ENCODE measurements at regions not wholly inside any gene's neighbourhood (a gene's known extent, or its start where the extent isn't known, plus 50 kb on each side); places are given as distances from the start of the nearest gene placed in this dataset.
"Not testable (repeated sequence)": the region's sequence is repeated elsewhere in the genome, so short reads cannot be mapped to it uniquely, and the experiment has no call there.

DNA sequence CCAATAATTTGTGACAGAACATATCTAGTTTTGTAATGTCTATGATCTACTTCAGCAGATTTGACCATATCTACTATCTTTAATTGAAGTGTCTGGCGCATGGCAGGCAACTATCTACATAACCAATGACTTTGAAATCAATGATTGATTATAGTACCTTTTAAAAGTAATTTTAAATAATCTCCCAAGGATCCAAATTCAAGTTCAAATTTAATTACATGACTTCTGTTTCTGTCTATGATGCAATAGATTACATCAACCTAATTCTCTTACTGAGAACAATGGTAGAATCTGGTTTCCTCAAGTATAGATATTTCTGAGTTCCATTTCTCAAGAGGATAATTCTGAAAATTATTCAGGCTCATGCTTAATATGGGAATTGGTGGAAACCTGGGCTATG, 177.4 kb upstream of the IL15 start:
- DNase-seq (ENCODE audit: low read depth) = no peak

DNA sequence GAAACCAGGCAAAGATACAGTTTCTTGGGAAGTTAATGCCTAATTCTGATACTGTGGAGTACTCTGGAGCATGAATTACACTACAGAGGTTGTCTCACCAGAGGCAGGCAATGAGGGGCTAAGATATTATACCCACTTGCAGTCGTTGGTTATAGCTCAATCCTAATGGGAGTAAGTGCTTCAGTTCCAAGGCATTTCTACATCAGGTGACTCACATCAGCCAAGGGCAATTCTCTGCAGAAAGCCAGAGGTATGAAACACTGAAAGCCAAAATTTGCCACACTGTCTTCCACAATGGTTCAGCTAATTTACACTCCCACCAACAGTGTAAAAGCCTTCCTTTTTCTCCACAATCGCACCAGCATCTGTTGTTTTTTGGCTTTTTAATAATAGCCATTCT, 174.0 kb upstream of the IL15 start:
- no peak for DNase-seq (ENCODE audit: low read depth)

GRCh38 chr4:141463678-141464077, 172.7 kb upstream of the IL15 start:
- DNase-seq (ENCODE audit: low read depth) = no peak

DNA sequence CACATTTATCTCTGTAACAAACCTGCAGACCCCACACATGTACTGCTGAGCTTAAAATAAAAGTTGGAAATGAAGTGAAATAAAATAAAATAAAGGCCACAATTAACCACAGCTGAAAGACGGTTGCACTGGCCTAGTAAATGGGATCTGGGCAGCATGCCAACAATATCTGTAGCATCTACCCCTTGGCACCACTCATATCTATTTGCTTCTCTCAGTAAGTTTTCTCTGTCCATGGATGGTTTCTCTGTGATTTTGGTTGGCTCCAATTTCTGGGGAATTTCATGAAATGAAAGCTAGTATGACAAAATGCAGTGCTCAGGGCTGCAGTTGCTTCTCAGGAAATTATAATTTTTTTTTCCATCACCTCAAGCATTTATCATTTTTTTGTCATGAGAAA, 172.0 kb upstream of the IL15 start:
- DNase-seq (ENCODE audit: low read depth) = no peak

GRCh38 chr4:141465171-141465570, 171.2 kb upstream of the IL15 start:
- DNase-seq (ENCODE audit: low read depth) = no peak

GRCh38 chr4:141467225-141467624, 169.2 kb upstream of the IL15 start:
- DNase-seq (ENCODE audit: low read depth) = no peak

- DNase-seq (ENCODE audit: low read depth) = no peak
These were observed 167.0 kb upstream of the IL15 start for GRCh38 chr4:141469392-141469791.

GRCh38 chr4:141473026-141473540, 163.3 kb upstream of the IL15 start:
- DNase-seq (ENCODE audit: low read depth) = no peak

DNA sequence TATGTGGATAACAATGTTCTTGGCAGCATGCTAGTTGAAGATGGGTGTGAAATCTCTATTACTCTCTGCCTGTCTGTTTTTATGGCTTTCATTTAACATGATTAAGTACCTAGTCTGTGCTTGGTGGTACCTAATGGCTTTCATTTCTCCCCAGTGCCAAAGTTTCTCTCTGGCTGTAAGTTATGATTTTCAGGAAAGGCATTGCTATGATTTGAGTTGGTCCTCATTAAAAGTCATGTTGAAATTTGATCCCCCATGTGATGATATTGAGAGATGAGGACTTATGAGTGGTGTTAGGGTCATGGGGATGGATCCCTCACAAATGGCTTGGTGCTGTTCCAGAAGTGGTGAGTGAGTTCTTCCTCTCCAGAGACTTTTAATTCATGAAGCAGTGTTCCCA, 162.4 kb upstream of the IL15 start:
- DNase-seq (ENCODE audit: low read depth) = no peak

- DNase-seq (ENCODE audit: low read depth) = no peak
These were observed 155.4 kb upstream of the IL15 start for GRCh38 chr4:141480950-141481349.

DNA sequence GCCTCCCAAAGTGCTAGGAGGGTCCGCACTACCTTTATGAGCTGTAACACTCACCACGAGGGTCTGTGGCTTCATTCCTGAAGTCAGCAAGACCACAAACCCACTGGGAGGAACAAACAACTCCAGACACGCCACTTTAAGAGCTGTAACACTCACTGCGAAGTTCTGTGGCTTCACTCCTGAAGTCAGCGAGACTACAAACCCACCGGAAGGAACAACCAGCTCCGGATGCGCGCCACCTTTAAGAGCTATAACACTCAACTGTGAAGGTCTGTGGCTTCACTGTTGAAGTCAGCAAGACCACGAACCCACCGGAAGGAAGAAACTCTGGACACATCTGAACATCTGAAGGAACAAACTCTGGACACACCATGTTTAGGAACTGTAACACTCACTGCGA, 152.1 kb upstream of the IL15 start:
- DNase-seq (ENCODE audit: low read depth) = not testable (repeated sequence)

GRCh38 chr4:141486375-141486997, 149.9 kb upstream of the IL15 start:
- DNase-seq (ENCODE audit: low read depth) = no peak

- no peak for DNase-seq (ENCODE audit: low read depth)
These were observed 138.8 kb upstream of the IL15 start for GRCh38 chr4:141497627-141498026.

DNA sequence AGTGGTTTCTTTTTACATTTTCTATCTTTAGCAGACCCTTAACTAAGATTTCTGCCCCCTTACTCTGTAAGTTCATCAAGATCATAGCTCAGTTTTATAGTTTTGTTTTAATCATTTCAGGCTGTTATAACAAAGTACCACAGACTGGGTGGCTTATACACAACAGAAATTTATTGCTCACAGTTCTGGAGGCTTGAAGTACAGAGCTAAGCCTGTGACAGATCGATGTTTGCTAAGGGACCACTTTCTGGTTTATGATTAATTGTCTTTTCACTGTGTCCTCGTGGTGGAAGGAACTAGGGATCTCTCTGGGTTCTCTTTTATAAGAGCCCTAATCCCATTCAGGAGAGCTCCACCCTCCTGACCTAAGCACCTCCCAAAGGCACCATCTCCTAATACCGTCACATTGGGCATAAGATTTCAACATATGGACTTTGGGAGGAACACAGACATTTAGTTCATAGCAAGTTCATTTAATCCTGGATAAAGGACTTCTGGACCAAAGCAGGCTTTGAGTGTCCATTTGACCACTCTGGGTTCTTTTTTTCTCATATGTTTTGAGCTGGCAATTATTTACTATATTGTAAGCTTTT, 137.0 kb upstream of the IL15 start:
- DNase-seq (ENCODE audit: low read depth) = no peak

DNA sequence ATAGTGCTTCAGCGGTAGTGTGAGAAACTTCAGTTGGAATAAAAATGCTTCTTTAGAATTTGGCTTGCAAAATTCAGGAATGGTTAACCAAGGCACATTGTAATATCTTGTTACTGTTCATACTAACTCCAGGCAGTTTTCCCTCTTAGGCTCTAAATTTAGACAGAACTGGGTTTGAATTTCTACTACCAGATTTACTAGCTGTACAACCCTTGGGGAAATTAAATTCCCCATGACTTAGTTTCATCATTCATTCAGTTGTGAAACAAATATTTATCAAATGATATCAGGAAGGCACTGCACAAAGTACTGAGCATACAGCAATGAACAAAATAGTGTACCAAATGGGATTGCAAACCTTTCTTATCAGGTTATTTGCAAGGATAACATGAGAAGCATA, 135.0 kb upstream of the IL15 start:
- no peak for DNase-seq (ENCODE audit: low read depth)

DNA sequence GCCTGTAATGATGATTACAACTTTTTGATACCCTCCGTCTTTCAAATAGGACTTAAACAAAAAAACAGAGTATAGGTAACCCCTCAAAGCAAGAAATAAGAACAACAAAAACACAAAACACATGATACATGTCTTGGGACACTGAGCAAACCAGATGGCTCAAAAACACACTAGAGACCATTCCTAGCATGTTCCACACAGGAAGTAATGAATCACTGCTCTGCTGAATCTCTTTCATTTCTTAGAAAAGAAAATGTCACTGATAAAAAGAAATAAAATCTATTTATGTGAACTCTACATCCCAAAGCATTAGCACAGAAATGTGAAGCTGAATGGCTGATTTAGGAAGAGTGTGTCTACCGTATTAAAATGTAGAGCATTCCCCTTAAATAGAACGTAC, 134.5 kb upstream of the IL15 start:
- DNase-seq (ENCODE audit: low read depth) = no peak

DNA sequence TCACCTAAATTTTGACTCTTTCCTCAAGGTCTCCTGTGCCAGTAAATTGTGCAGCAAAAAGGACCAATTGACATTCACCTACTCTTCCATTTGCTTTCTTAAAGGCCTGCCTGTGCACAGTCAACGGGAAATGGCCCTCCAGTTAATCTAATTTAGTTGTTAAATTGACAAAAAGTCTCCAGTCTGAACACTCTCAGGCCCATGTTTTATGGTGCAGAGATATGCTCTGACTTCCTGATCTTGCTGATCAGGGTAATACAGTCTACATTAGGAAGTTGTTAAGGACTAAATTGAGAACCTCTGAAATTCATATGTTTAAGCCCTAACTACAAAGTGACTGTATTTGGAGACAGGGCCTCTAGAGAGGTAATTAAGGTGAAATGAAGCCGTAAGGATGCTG, 133.6 kb upstream of the IL15 start:
- DNase-seq (ENCODE audit: low read depth) = no peak

- DNase-seq (ENCODE audit: low read depth) = no peak
These were observed 133.1 kb upstream of the IL15 start for GRCh38 chr4:141503260-141503659.

DNA sequence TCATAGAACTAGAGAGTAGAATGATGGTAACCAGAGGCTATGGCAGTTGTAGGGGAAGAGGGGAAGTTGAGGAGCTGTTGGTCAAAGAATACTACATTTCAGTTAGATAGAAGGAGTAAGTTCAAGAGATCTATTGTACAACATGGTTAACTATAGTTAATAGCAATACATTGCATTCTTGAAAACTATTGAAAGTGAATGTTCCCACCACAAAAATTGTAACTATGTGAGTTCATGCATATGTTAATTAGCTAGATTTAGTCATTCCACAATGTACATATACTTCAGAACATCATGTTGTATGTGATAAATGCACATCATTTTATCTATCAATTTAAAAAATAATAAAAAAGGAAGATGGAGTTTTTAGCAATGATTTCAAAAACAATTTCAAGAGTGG, 125.3 kb upstream of the IL15 start:
- DNase-seq (ENCODE audit: low read depth) = no peak

GRCh38 chr4:141513866-141514265, 122.5 kb upstream of the IL15 start:
- no peak for DNase-seq (ENCODE audit: low read depth)

GRCh38 chr4:141518222-141518621, 118.2 kb upstream of the IL15 start:
- no peak for DNase-seq (ENCODE audit: low read depth)

GRCh38 chr4:141524116-141524515, 112.3 kb upstream of the IL15 start:
- DNase-seq (ENCODE audit: low read depth) = no peak

DNA sequence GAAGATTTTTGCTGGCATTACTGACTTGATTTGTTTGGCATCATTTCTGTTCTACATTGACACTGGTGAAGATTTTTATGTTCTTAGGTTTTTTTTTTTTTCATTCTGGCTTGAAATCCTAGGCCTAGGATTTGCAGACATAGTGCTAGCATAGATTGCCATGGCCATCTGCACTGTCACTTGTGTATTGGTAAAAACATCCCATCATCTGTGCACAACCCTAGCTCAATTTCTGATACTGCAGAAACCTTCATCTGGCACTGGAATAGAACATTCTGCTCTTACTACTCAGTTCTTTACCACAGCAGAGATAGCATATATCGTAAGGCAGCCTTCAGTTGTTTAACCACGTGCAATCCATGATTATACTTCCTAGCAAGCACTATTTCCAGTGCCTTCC, 111.5 kb upstream of the IL15 start:
- DNase-seq (ENCODE audit: low read depth) = no peak

DNA sequence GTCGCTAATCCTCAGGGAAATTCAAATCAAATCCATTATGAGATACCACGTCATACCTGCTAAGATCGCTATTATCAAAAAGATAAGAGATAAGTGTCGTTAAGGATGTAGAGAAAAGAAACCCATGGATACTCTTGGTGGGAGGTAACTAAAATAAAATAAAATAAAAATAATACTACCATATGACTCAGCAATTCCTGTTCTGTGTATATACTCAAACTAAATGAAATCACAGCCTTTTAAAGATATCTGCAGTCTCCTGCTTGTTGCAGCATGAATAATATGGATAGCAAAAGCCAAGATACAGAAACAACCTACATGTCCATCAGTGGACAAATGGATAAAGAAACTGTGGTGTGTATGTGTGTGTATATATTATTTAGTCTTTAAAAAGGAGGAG, 105.8 kb upstream of the IL15 start:
- no peak for DNase-seq (ENCODE audit: low read depth)
